ENCODE measurements at regions not wholly inside any gene's neighbourhood (a gene's known extent, or its start where the extent isn't known, plus 50 kb on each side); places are given as distances from the start of the nearest gene placed in this dataset.

DNA sequence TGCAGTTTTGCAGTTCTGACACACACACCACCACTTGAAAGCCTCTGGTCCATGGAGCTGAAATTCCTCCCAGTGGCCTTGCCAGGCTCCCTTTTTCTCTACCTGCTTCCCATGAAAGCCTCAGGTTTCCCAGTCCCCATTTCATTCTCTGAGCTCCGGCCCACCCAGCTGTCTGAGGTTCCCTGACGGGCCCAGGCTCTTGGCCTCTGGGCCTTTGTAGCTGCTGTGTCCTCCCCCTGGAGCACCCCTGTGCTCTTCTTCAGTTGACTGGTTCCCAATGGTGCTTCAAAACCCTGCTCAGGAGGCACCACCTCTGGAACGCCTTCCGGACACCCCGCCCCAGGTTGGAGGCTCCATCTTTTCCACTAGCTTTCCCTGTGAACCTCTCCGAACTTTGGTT is 155.9 kb upstream of the SHB start:
- DNase-seq, result no peak

DNA sequence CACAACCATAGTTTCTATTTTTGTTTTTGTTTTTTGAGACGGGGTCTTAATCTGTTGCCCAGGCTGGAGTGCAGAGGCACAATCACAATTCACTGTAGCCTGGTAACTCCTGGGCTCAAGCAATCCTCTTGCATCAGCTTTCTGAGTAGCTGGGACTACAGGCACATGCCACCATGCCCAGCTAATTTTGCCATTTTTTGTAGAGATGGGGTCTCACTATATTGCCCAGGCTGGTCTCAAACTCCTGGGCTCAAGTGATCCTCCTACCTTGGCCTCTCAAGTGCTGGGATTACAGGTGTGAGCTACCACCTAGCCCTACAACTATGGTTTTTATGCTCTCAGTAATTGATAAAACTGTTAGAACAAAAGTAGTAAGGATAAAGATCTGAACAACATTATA is 147.5 kb upstream of the SHB start:
- DNase-seq, result no peak

DNA sequence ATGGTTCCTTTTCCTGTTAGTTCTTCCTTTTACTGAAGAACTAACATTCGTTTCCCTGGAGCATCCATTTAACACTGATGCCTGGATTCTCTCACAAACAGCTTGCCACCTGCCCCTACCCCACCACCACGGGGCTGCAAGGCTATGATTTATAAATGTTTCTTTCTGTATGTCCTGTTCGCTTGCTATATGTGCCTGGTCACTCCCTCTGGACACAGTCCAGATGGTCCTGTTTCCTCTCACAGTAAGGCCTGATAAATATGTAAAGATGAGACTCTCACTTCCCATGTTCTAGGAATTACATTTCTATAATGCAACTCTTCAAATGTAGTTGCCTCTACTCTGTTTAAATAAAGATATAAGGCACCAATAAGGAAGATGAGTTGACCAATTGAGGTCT is 146.4 kb upstream of the SHB start:
- no peak for DNase-seq

GRCh38 chr9:38214432-38214831 is 145.4 kb upstream of the SHB start:
- no peak for DNase-seq

DNA sequence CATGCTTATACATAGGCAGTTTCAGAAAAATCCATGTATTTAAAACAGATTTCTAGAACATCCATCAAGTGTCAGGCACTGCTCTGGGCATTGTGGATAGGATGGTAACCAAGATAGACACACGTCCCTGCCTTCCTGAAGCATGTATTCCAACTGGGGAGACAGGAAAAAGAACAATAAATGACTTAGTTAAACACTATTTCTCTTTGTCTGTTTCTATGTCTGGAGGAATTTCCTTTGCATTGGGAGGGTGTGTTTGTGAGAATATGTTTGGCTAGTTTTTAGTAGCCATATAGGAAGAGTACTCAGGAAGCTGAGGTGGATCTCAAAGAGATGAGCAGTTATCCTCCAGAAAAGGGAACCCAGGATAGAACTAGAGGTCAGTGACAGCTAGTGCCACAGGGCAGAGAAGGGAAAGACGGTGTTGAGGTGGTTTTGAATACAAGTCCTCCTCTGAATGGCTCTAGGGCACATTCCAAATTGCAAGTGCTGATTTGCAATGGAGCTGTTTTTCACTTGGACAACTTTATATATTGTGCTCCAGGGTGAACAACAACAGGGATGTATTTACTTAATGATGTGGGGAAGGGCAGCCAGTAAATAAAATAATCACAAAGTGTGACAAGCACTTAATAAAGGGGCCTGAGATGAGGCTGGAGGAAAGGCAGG is 144.7 kb upstream of the SHB start:
- no peak for DNase-seq

DNA sequence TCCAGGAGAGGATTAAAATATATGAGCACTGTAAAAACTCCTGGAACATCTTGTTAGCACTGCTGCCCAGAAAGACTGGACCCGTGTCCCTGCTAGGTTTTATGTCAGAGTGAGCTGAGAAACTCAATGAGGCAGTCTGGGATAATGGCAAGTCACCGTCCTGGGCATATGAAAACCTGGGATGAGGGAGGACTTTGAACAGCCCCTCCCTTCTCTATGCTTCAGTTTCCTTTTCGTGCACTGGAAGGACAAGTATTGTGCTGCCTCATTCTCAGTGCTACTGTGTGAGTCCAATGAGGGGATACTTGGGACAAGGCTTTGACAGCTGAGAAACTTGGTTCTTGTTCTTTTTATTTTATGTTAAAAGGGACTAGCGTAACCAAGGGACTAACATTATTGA is 143.0 kb upstream of the SHB start:
- DNase-seq, result no peak

DNA sequence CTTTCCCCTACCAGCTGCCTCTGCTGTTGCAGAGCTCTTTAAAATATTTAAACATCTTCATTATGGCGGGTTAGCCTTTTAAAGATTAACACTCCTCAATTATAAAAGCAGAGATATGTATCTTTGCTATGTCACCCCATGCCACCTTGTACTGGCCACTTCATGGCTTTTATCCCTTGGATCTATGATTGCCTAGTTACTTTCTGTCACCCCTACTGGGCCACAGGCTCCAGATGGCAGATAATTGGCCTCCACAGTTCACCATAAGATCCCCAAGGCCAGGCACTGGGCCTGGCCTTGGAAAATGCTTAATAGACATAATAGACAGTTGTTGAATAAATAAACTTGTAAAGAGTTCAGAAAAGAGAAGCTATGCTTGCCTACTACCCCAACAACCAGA is 142.0 kb upstream of the SHB start:
- DNase-seq, result no peak

GRCh38 chr9:38208206-38208901 is 139.3 kb upstream of the SHB start:
- DNase-seq, result no peak

DNA sequence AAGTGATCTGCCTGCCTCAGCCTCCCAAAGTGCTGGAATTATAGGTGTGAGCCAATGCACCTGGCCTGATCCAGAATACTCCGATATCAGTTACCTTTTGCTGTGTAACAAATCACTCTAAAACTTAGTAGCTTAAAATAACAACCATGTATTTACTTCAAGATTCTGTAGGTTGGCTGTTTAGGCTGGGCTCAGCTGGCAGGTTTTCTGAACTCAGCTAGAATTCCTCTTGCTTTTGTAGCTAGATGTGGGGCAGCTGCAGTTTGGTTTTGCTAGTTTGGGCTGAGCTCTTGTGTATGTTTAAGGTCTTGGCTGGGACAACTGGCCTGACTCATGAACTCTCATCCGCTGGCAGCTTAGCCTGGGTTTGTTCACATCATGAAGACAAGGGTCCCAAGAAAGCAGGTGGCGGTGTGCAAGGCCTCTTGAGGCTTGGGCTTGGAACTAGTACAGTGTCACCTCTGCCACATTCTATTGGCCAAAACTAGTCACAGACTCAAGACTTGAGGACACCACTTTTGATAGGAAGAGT is 138.3 kb upstream of the SHB start:
- no peak for DNase-seq

DNA sequence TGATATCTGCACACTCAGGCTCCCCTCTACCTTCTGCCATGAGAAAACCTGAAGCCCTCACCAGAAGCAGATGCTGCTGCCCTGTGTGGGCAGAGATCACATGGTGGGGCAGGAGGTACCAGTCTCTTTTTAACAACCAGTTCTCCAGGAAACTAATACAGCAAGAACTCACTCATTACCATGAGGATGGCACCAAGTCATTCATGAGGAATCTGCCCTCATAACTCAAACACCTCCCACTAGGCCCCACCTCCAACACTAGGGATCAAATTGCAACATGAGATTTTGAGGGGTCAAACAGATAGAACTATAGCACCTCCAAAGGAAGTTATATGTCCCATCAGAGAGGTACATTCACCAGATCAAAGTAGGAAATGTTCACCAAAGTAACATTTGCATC is 136.3 kb upstream of the SHB start:
- DNase-seq, result no peak

DNA sequence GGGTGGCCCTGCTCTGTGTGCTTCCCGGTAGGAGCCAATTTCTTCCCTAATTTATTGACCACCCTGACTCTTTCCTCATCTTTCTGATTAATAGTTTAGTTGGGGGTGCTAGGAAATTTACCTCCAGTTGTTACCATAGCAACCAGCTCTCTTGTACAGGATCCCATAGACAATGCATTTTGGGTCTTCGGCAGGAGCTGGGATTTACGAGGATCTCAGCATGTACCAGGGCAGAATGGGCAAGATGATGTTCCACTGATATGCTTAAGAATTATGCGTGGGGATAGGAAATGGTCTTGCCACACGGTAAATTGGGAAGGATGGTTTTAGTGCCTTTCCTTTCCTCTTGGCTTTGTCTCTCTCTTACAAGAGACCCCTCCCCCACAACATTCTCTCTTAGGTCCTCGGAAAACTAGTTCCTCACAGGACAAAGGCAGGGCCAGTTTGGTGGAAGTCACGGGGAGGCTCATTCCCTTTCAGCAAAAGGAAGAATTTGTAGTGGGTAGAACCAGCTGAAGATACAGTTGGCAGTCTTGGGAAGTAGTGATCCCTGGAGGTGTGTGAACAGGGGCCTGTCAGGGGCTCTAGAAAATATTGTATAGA is 133.4 kb upstream of the SHB start:
- DNase-seq, result no peak

DNA sequence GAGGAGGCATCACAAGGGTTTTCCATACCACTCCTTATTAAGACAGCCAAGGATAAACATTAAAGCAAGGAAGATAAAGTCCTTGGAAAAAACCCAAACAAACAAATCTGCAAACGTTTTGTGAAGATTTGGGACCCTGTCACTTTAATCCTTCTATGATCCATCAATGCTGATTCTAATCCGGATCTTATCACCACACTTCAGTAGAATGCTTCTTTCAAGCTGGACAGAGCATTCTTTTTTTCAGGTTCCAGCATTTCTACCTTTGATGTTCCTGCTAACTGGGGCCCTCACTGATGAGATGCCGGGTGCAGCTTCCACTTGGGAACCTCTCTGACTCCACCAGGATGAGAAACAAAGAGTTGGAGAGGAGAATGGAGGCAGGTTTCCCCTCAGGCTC is 132.8 kb upstream of the SHB start:
- no peak for DNase-seq

GRCh38 chr9:38200431-38200830 is 131.4 kb upstream of the SHB start:
- no peak for DNase-seq

GRCh38 chr9:38198140-38198539 is 129.1 kb upstream of the SHB start:
- no peak for DNase-seq

- no peak for DNase-seq
These were observed 127.7 kb upstream of the SHB start for GRCh38 chr9:38196714-38197113.

- DNase-seq, result no peak
These were observed 126.7 kb upstream of the SHB start for GRCh38 chr9:38195737-38196161.

DNA sequence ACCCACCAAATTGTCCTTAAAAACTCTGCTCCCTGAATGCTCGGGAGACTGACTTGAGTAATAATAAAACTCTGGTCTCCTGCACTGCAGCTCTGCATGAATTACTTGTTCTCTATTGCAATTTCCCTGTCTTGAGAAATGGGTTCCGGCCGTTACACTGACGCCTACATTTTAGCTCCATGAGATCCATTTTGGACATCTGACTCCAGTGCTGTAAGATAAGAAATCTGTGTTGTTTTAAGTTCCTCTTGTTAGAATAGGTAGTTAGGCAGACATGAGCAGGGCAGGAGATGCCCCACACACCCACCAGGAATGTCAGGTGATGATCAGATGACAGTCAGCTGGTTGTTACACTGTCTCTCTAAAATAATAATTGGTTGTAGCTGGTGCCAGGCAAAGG is 125.8 kb upstream of the SHB start:
- DNase-seq, result no peak

GRCh38 chr9:38192731-38193265 is 123.8 kb upstream of the SHB start:
- no peak for DNase-seq

DNA sequence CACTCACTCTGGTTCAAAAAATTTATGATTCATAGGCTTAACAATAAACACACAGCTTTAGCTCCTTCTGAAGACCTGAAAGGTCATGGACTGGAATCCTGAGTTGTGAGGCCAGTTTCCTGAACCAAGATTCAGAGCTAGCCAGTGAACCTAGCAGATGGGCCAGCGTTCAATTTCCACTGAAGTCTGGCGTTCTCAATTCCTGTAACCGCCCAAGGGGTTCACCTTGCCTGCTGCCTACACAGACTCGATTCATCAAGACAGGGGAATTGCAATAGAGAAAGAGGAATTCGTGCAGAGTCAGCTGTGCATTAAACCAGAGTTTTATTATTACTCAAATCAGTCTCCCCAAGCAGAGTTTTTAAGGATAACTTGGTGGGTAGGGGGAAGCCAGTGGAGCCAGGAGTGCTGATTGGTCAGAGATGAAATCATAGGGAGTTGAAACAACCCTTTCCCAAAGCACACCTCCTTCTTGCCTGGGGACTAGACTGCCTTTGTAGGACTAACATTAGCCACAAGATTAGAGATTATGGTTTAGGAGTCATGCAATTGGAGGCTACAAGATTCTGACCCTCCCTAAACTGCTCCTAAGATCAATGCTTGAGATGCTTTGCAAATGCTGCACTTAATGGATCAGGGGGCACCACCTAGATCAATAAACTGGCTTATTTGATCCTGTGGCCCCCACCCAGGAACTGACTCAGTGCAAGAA is 117.5 kb upstream of the SHB start:
- no peak for DNase-seq

DNA sequence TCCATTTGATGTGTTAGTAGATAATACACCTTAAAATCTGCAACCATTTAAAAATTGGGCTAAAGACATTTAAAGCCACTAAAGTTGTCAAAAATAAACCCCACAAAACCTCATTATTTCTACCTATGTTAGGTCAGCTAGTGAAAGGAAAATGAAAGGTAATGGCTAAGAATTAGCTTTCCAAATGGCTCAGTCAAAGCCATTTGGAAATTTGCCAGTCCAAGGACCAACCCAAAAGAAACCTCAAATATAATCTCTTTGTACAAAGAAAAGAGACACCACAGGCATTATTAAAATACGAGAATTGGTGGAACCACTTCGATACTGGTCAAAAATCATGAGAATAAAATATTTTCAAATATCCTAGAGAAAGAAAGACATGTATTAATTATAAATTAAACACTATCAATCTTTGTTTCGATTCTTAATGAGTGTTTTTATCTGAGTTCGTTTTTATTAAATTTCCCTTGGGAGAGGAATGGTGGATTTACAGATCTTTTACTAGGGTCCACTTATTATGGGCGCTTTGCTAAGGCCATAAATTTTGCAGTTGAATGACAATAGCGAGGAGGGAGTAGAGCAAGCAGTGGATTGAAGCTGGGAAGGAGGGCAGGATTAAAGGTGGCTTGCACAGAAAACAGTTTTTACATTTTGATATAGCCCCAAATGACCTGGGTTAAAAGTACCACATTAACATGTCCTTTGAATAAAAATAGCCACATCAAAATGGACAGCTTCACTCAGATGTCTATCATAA is 116.8 kb upstream of the SHB start:
- no peak for DNase-seq

GRCh38 chr9:38183994-38184568 is 115.1 kb upstream of the SHB start:
- no peak for DNase-seq

DNA sequence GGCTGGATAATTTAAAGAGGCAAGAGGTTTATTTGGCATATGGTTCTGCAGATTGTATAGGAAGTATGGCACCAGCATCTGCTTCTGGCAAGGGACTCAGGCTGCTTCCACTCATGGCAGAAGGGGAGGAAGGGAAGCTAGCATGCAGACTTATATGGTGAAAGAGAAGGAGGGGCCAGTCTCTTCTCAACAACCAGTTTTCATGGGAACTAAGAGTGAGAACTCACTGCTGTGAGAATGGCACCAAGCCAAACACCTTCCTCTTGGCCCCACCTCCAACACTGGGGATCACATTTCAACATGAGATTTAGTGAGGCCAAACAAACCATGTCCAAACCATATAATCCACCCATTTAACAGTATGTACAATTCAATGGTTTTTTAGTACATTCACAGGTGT is 113.3 kb upstream of the SHB start:
- DNase-seq, result no peak

Data from NCI-H1694 (cell line).